ENCODE measurements at regions not wholly inside any gene's neighbourhood (a gene's known extent, or its start where the extent isn't known, plus 50 kb on each side); places are given as distances from the start of the nearest gene placed in this dataset.

DNA sequence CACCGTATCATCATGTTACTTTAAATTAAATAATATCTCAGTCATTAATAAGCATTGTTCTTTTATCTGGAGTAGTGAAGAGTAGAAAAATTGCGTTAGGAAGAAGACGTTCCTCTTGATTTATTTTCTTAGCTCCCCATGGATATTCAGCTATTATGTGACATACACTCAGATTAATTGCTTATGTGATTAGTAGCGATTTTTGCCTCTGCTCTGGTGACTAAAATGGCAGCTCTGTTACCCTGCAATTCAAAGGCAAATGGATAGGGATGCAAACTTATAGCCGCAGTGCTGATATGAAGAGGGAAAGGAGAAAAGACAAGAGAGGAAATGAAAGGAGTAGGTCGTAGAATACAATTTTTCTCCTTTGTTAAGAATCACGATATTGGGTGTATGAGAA lies 188.4 kb upstream of the MALRD1 start:
- TF ChIP-seq, protein P1, sequence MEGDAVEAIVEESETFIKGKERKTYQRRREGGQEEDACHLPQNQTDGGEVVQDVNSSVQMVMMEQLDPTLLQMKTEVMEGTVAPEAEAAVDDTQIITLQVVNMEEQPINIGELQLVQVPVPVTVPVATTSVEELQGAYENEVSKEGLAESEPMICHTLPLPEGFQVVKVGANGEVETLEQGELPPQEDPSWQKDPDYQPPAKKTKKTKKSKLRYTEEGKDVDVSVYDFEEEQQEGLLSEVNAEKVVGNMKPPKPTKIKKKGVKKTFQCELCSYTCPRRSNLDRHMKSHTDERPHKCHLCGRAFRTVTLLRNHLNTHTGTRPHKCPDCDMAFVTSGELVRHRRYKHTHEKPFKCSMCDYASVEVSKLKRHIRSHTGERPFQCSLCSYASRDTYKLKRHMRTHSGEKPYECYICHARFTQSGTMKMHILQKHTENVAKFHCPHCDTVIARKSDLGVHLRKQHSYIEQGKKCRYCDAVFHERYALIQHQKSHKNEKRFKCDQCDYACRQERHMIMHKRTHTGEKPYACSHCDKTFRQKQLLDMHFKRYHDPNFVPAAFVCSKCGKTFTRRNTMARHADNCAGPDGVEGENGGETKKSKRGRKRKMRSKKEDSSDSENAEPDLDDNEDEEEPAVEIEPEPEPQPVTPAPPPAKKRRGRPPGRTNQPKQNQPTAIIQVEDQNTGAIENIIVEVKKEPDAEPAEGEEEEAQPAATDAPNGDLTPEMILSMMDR (IDR thresholded peaks at IDR 0.05): no peak
- TF ChIP-seq POLR2A (IDR thresholded peaks at IDR 0.05): no peak

Measured in heart left ventricle (tissue), 13 donors.